ENCODE measurements at regions not wholly inside any gene's neighbourhood (a gene's known extent, or its start where the extent isn't known, plus 50 kb on each side); places are given as distances from the start of the nearest gene placed in this dataset.

- ChIA-PET CTCF (no interaction called here), POLR2A (no interaction called here)
- no peak overlapping the region for H3K27ac ChIP-seq (ENCODE audit: low read length)
- no peaks in the 10 kb centered on the region for H3K9me3 ChIP-seq (ENCODE audit: control insufficient read depth, insufficient read depth, low read depth, low read length)
- H3K4me3 ChIP-seq (ENCODE audit: low read depth in 2 of 2, low read length in 2 of 2) = no peak overlapping the region
- H3K36me3 ChIP-seq (ENCODE audit: control insufficient read depth, insufficient read depth, low read length) = no peaks in the 10 kb centered on the region
- intact Hi-C loops (cut with micrococcal nuclease; ENCODE audit: unreplicated experiment) = no loop called here
- H3K4me1 ChIP-seq (ENCODE audit: control insufficient read depth, insufficient read depth, low read length) = no peaks in the 10 kb centered on the region
- no peak for ATAC-seq
- no peaks in the 10 kb centered on the region; the same call in 1 of the 2 replicates for H3K27me3 ChIP-seq (ENCODE audit: control insufficient read depth, insufficient read depth, low read length)
- TF ChIP-seq SIN3A (IDR thresholded peaks at IDR 0.05; ENCODE audit: borderline replicate concordance, insufficient read depth, low read depth, low read length) (no peak), TCF7L2 (IDR thresholded peaks at IDR 0.05; ENCODE audit: low read depth, low read length) (no peak), POLR2AphosphoS5 (IDR thresholded peaks at IDR 0.05; ENCODE audit: low read depth, low read length) (no peak)
- TF ChIP-seq, protein P1, sequence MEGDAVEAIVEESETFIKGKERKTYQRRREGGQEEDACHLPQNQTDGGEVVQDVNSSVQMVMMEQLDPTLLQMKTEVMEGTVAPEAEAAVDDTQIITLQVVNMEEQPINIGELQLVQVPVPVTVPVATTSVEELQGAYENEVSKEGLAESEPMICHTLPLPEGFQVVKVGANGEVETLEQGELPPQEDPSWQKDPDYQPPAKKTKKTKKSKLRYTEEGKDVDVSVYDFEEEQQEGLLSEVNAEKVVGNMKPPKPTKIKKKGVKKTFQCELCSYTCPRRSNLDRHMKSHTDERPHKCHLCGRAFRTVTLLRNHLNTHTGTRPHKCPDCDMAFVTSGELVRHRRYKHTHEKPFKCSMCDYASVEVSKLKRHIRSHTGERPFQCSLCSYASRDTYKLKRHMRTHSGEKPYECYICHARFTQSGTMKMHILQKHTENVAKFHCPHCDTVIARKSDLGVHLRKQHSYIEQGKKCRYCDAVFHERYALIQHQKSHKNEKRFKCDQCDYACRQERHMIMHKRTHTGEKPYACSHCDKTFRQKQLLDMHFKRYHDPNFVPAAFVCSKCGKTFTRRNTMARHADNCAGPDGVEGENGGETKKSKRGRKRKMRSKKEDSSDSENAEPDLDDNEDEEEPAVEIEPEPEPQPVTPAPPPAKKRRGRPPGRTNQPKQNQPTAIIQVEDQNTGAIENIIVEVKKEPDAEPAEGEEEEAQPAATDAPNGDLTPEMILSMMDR (IDR thresholded peaks at IDR 0.05) = no peak
- TF ChIP-seq, protein P2, sequence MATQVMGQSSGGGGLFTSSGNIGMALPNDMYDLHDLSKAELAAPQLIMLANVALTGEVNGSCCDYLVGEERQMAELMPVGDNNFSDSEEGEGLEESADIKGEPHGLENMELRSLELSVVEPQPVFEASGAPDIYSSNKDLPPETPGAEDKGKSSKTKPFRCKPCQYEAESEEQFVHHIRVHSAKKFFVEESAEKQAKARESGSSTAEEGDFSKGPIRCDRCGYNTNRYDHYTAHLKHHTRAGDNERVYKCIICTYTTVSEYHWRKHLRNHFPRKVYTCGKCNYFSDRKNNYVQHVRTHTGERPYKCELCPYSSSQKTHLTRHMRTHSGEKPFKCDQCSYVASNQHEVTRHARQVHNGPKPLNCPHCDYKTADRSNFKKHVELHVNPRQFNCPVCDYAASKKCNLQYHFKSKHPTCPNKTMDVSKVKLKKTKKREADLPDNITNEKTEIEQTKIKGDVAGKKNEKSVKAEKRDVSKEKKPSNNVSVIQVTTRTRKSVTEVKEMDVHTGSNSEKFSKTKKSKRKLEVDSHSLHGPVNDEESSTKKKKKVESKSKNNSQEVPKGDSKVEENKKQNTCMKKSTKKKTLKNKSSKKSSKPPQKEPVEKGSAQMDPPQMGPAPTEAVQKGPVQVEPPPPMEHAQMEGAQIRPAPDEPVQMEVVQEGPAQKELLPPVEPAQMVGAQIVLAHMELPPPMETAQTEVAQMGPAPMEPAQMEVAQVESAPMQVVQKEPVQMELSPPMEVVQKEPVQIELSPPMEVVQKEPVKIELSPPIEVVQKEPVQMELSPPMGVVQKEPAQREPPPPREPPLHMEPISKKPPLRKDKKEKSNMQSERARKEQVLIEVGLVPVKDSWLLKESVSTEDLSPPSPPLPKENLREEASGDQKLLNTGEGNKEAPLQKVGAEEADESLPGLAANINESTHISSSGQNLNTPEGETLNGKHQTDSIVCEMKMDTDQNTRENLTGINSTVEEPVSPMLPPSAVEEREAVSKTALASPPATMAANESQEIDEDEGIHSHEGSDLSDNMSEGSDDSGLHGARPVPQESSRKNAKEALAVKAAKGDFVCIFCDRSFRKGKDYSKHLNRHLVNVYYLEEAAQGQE (IDR thresholded peaks at IDR 0.05; ENCODE audit: insufficient read depth in 1 of 2, low read depth in 2 of 2, low read length in 1 of 2) = no peak
- no TSS peak for BruUV-seq (replicated peaks)
- in situ Hi-C loops (cut with HindIII; ENCODE audit: low pct_unique_long_range_greater_than_20kb, low sequenced_read_pairs) = no loop called here
- no peak for DNase-seq (ENCODE audit: low read depth, low spot score)
Observed at GRCh38 chr3:72127224-72127612, 342.3 kb upstream of the PROK2 start.

DNA sequence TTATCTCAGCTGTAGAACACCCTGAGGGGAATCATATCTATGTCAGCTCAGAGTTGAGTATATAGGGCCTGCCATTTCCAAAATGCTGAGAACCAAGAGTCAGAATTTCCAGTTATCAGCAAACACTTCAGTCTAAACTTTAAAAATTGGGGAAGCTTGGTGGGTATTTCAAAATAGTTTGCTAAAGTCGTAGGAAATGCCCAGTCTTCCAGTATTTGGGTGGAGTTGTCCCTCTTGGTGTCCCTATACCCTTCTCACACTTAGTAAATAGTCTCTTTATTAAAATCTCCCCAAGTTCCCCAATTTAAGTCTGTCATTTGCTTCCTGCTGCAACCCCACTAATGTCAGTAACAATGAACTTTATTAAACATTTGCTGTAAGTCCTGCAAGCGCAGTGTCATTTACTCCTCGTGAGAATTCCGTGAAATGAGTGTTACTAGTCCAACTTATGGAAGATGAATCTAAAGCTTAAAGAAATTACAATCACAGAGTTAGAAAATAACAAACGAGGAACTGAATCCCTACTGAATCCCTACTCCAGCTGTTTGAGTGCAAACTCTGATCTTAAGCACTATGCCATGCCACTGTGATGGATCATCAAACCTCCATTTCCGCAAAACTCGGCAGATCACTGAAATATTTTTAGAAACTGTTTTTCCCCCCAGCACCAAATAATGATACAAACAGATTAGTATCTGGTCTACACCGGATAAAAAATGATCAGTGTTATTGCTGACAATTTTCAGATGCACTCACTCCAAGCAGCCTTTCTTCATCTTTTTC is 341.7 kb upstream of the PROK2 start:
- CTCF ChIA-PET = no interaction called here
- Histone ChIP-seq H3K27me3 (ENCODE audit: control insufficient read depth, insufficient read depth, low read length) (no peaks in the 10 kb centered on the region; the same call in 1 of the 2 replicates), H3K27ac (ENCODE audit: low read length) (no peak overlapping the region), H3K4me1 (ENCODE audit: control insufficient read depth, insufficient read depth, low read length) (no peaks in the 10 kb centered on the region), H3K4me3 (ENCODE audit: low read depth in 2 of 2, low read length in 2 of 2) (no peak overlapping the region), H3K36me3 (ENCODE audit: control insufficient read depth, insufficient read depth, low read length) (no peaks in the 10 kb centered on the region), H3K9me3 (ENCODE audit: control insufficient read depth, insufficient read depth, low read depth, low read length) (no peaks in the 10 kb centered on the region)
- intact Hi-C loops (cut with micrococcal nuclease; ENCODE audit: unreplicated experiment) (no loop called here), in situ Hi-C loops (cut with HindIII; ENCODE audit: low pct_unique_long_range_greater_than_20kb, low sequenced_read_pairs) (no loop called here)
- TF ChIP-seq TCF7L2 (IDR thresholded peaks at IDR 0.05; ENCODE audit: low read depth, low read length) = no peak
- TF ChIP-seq SIN3A (IDR thresholded peaks at IDR 0.05; ENCODE audit: borderline replicate concordance, insufficient read depth, low read depth, low read length) = no peak
- TF ChIP-seq, protein P2 (IDR thresholded peaks at IDR 0.05; ENCODE audit: insufficient read depth in 1 of 2, low read depth in 2 of 2, low read length in 1 of 2) = no peak
- TF ChIP-seq, protein P1 (IDR thresholded peaks at IDR 0.05) = no peak
- TF ChIP-seq POLR2AphosphoS5 (IDR thresholded peaks at IDR 0.05; ENCODE audit: low read depth, low read length) = no peak
- DNase-seq (ENCODE audit: low read depth, low spot score) = no peak
- no peak for ATAC-seq
- POLR2A ChIA-PET = no interaction called here
- no TSS peak for BruUV-seq (replicated peaks)
